Stimulated activated CD4-positive, alpha-beta T cell treated with anti-CD3 and anti-CD28 coated beads, Interleukin-4, amount 100 ng/mL, for 4 hours (primary cell): ENCODE measurements at regions not wholly inside any gene's neighbourhood (a gene's known extent, or its start where the extent isn't known, plus 50 kb on each side); places are given as distances from the start of the nearest gene placed in this dataset.

Experiments used
- DNase-seq, 2 experiments: peaks; one replicate each; pipeline ENCODE4 v3.0.0-alpha.2; 2020

DNA sequence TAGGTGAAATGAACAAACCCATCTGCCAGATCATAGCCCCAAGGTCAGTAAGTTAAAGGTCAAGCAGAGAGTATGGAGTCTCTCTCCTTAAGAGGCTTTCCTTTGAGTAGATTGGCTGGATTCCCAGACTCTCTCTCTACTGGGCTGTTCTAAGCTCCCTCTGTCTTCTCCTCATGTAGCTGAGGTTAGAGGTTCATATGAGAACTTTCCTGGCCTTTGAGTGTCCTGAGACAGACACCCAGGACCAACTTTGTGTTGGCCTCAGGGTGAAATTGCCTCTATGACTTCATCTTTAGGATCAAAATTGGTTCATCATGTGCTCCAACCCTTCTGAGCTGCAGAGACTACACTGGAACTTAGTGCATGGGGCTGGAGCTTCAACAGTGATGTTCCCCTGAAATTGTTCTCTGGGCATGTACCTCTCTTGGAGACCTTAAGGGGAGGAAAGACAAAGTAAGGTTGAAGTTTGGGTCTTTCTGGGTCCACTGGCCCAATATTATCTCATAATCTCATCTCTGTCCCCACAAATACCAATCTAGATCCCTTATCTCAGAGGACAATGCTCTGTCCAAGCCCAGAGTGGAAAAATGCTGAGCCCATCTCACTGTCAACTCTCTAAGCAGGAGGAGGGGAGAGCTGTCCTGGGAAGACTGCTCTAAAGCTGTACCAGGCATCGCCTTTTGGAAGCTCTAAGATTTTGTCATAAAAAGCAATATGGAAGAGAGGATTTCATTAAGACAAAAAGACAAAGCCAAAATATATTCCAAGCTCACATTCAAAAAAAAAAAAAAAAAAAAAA, 177.3 kb upstream of the ARL4C start:
- DNase-seq, result no peak

DNA sequence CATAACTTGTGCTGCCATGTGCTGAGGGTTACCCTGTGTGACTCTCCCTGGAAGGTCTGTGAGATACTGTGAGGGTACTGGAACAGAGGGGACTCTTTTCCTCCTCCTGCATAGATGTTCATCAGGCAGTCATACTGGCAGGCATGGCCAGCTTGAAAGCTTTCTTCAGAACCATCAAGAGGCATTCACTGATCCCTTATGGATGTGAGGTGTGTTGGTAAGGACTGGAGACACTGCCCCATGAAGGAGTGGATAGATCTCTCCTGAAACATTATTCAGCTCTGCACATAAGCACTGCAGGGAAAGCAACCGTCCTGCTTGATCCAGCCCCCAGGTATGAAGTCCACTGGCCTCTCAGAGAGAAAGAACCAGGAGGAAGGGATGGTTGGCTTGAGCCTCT, 176.6 kb upstream of the ARL4C start:
- DNase-seq, result no peak

DNA sequence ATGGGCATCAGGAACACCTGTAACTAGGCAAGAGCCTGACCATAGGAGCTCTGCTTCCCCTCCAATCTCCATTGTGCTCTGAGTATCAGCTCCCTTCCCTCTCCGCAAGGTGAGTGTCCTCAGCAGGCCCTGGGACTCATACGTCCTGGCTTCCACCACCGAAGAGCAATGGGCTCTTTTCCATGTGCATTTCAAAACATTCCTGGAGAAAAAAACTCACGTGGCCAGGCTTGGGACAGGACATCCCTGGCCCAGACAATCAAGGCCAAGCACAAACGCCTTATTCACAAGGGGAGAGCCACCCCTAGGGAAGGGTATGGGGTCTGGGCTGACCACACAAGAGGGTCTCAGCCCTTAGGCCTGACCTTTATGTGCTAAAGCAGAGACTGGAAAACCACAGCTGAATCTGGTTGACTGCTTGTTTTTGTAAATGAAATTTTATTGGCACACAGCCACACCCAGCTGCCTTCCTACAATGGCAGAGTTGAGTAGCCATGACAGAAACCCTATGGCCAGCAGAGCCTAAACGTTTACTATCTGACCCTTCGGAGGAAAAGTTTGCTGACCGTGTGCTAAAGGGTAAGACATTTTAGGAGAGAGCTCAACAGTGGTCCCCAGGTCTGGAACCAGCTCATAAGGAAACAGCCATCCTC, 175.7 kb upstream of the ARL4C start:
- DNase-seq, result no peak

DNA sequence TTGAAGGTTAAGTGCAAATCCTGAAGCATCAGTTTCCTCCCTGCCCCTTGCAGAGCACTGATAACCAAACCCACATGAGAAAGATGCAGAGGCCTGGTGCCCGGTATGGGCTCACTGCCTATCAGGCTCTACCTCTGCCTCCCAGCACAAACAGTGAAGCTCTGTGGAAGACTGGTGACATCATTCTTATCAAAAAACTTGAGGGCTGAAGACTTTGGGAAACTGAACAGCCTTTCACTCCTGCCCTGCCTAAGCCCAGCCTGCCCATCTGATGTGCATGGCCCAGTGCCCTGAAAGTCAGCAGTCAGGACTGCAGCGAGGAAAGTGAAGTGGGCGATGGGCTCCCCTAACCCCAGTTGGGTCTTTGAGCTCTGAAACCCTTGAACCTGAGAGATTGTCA, 174.8 kb upstream of the ARL4C start:
- DNase-seq, result no peak

DNA sequence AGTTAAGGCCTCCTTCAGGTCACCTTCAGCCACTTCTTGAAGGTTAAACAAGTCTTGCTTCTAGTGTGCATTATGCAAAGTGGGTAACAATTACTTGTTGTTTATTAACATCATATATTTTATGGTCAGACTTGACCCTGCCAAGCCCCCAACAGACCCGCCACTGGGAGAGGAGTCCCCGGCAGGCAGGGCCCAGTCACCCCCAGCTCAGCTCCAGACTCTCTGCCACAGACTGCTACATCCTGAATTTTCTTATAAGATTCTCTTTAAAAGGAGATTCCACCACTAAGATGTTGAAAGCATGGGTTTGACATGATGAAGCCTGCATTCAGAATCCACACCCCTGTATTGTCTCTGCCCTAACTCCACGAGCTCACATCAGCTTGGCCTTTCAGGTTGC, 174.3 kb upstream of the ARL4C start:
- no peak for DNase-seq

DNA sequence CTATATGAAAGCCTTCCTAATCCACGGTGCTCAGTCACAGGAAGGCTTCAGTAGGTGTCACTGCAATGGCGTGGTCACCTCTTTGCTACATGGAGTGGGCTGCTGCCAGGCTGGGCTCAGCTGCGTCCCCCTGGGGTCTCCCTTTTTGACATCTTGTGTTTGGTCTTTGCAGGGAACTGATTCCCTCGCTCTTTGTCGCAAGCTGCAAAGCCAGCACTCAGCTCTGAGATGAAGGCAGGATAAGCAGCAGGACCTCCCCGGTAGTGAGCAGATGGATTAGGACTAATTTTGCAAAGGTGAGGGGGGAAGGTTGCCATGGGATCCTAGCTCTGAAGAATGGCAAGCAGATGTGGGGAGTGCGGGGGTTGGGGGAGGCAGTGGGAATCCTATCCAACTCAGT, 173.9 kb upstream of the ARL4C start:
- no peak for DNase-seq

DNA sequence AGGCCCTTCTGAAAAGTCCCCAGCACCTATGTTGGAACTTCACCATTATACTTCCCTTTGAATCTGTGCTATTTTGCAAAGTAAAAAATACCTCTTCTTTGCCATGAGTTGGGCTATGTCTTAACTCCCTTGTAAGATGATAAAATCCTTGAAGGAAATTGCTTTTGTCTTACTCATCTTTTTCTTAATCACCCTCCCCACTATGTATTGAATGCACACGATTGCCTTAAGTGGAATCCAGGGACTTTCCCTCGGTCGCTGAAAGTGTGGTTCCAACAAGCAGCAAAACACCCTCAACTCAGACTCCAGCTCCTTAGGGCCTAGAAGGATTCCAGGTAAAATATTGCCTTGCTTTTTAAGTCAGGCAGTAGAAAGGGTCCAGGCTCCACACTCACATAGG, 173.2 kb upstream of the ARL4C start:
- no peak for DNase-seq

DNA sequence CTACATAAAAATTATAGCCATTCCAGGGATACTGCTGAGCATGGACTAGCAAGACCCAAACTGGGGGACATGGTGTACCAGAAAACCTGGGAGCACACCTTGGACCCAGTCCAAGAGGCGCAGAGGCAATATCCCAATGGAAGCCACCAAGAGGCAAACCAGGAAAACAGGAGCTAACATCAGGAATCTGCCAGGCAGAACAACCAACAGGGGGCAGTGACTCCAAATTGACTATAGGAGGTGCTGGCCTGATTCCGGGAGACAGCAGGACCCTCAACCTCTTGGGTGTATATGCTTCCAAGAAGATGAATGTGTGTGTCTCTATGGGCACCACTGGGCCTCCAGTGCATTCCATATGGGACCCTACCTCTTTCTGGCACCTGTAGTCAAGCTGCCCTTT, 172.7 kb upstream of the ARL4C start:
- DNase-seq, result no peak

DNA sequence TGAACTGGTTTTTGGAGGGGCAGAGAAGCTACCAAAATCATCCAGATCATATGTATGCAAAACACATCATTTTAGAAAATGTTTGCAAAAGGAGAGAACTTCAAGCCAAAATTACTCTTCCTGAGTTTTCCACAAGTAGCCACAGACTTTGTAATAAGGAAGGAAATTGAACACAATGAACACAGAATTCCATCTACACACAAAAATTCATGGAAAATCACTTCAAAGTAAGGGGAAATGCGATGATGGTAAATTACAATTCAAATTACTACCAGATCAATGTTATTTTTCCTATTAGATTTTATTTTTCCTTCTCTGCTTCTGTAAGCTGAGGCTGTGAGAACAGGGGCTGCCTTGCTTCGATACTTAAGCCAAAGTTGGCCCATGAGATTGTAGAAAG, 172.1 kb upstream of the ARL4C start:
- DNase-seq, result no peak

DNA sequence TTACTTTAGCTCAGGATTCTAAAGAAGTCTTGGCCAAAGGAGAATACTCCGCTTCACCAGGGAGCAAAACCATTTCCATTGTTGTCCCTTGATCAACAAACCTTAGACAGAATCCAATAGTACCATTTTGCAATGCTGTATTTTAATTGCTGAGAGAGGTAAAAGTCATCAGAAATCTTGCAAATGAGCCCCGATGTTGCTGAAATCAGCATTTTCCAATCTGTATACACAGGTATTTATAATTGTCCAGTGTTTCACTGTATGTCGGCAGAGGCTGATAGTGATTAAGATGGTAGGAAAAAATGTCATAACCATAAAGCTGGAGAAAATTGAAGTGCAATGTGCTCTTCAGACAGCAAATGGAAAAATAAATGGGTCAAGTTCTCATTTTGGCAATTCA, 170.0 kb upstream of the ARL4C start:
- DNase-seq, result no peak

DNA sequence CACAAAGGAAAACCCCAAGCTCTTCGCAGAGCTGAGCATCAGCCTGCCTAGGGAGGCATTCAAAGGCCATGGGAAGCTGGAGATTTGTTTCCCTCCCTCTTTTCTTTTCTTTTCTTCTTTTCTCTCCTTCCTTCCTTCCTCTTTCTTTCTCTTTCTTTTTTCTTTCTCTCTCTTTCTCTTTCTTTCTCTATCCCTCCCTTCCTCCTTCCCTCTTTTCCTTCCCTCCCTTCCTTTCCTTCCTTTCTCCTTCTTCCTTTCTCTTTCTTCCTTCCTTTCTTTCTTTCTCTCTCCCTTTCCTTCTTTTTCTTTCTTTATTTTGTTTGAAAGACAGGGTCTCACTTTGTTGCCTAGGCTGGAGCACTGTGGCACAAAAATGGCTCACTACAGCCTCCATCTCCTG, 168.4 kb upstream of the ARL4C start:
- no peak for DNase-seq

DNA sequence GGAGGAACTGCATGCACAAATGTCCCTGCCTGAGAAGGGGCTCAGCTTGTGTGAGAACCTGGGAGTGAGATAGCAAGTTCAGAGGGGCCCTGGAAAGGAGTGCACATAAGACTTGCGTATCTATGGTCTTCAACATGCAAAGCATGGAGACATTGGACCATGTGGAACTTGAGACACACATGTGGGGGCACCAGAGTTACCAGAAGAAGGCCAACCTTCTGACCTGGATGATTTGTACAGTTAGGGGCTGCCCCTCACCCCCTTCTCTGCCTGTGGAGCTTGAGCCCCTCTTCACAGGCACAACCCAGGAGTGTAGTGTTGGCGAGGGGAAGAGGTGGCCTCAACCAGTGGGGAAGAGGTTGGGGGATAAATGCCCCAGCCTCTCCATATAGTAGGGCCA, 165.0 kb upstream of the ARL4C start:
- no peak for DNase-seq

DNA sequence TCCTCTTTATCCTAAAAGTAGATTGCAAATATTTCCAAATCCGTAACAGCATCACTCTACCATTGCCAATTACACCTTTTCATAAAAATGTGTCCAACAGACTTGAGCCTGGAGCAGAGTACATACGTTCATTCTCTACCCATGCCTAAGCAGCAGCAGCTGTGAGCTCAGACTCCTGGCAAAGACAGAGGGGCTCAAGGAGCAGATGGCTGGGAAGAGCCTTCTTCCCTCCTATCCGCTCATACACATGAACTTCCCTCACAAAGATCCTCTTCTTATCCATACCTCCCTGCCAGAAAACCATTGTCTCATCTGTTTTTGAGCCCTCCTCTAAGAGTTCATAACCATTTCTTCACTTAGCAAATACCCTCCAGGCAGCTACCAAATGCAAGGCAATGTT, 164.3 kb upstream of the ARL4C start:
- DNase-seq, result no peak

DNA sequence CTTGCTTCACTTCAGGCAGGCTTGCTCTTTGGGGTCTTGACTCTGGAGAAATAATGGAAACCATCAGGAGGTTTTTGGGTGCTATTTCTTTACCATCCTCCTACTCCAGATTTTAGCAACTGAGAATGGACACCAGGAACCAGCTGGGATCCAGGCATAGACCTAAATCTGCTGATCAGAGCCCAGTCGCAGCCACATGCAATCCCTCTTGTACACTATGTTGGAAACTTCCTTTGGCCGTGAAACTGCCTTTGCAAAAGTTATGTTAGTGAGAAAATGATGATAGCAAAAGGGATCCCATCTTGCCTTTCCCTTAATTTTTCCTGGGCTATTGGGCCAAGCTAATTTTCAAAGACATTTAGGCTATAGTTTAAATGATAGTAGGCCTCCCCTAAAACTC, 158.8 kb upstream of the ARL4C start:
- DNase-seq, result no peak

DNA sequence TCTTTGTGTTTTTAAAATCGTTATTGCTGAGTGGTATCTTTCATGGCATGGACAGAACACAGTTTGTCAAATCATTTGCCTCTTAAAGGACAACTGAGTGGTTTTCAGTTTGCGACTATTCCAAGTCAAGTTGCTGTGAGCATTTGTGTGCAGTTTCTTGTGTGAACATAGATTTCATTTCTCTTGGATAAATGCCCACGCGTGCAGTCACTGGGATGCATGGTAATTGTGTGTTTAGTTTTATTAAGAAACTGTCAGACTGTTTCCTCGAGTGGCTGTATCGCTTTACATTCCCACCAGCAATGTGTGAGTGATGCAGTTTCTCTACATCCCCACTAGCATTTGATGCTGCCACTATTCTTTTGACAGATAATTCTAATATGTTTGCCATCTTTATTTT, 154.0 kb upstream of the ARL4C start:
- no peak for DNase-seq

DNA sequence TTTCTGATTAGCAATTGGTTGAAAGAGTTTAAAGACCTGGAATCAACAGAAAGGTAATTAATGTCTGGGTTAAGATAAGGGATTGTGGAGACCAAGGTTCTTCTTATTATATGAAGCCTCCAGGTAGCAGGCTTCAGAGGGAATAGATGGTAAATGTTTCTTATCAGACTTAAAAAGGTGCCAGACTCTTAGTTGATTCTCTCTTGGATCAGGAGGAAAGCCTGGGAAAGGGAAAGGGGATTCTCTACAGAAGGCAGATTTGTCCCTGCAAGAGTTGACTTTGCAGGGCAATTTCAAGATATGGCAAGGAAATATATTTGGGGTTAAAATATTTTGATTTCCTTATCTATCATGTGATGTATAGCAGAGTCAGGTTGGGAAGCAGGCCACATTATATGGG, 153.1 kb upstream of the ARL4C start:
- DNase-seq, result no peak

DNA sequence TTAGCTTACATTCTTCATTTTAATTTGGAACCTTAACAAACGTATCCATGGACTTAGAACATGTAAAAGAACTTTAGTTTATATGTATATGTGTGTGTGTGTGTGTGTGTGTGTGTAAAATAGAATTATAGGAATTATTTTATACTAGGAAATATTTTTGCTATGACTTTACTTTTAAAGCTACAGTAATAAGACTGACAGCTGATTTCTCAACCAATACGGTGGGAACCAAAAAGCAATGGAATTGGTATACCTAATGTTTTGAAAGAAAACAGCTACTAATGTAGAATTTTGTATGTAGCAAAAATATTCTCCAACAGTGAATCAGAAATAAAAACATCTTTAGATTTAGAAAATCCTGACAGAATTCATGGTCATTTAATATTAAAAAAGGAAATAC, 146.5 kb upstream of the ARL4C start:
- DNase-seq, result no peak

DNA sequence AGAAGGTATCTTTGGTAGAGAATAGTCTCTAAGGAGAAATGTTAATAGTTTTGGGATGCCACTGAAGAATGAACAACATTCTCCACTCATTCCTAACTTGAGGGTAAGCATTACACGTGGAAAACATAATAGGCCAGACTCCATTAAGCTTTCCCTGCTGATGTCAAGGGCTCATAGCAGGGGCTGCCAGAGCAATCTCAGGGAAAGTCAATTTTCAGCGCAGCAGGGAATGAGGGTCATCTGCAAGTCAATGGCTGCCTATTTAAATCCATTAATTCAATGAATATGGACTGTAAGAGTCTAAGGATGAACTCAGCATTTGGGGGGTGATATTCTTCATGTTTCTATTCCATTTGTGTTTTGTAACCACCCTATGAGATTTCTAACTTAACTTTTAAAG, 144.2 kb upstream of the ARL4C start:
- DNase-seq, result no peak

DNA sequence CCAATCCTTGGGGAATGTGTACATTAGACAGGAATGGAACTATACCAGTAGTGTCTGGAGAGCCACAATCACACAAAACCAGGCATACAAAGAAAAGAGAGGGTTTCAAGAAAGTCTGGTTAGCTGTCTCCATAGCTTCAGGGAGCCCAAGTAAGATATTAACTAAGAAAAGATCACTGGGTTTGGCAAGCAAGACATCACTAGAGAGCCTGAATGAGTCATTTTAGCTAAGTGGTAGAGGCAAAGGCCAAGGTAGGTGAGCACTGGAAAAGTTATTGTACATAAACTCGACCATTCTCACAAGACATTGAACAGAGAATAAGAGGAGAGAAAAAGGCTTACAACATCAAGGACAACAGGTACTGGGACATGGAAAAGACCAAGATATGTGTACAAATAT, 143.8 kb upstream of the ARL4C start:
- no peak for DNase-seq

DNA sequence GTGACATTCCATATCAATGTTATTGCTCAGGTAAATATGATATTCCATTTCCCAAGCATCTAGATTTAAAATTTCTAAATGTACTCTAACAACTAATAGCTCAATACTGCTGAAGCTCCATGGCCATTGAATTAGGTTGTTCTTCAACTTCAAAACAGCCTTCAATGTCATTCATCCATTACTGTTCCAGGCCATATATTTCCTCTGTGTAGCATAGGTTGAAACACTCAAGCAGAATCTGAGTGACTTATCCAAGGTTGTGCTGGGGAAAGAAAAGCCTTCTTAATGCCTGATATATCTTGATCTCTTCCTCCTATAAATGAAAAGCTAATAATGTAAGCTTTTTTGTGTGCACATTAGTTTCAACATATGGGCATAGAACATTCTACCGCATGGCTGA, 142.1 kb upstream of the ARL4C start:
- no peak for DNase-seq

DNA sequence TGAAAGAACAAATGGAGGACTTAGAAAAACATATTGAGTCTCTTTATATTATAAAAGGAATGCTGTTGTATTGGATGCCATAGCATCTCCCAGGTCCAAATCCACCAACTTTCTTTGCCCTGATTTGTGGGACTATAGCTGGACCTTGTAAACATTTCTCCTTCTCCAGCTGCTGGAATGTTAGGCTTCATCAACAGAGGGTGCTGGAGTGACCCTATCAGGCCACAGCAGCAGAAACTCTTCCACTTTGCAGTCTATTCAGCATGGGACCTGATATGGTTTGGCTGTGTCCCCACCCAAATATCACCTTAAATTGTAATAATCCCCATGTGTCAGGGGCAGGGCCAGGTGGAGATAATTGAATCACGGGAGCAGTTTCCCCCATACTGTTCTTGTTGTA, 138.4 kb upstream of the ARL4C start:
- no peak for DNase-seq

DNA sequence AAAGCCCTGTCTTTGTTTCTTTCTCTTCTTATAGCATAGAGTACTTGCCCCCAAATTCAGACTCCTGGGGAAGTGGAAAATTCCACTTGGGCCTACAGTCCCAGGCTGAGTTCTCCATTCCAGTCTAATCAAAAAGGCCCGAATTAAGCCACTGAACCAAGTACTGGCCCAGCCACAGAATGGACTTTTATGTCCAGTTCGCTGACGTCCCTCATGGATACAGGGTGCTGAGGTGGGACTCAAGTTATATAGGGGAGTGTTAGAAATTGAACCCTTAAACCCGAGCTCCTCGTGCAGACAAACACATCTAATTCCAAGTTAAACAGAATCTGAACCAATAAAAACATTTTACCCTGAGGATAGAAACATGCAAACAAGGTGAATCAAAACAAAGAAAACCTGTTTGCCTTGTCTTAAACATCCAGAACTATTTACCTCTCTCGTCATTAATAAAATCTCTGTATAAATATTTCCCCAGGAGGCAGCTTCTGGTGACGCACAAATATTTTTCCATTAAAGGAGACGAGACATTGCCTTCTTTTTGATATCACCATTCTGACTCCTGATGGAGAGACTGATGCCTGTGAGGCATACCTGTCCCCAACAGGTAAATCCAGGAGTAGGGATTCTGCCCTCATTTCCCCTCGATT, 136.8 kb upstream of the ARL4C start:
- DNase-seq, result no peak

DNA sequence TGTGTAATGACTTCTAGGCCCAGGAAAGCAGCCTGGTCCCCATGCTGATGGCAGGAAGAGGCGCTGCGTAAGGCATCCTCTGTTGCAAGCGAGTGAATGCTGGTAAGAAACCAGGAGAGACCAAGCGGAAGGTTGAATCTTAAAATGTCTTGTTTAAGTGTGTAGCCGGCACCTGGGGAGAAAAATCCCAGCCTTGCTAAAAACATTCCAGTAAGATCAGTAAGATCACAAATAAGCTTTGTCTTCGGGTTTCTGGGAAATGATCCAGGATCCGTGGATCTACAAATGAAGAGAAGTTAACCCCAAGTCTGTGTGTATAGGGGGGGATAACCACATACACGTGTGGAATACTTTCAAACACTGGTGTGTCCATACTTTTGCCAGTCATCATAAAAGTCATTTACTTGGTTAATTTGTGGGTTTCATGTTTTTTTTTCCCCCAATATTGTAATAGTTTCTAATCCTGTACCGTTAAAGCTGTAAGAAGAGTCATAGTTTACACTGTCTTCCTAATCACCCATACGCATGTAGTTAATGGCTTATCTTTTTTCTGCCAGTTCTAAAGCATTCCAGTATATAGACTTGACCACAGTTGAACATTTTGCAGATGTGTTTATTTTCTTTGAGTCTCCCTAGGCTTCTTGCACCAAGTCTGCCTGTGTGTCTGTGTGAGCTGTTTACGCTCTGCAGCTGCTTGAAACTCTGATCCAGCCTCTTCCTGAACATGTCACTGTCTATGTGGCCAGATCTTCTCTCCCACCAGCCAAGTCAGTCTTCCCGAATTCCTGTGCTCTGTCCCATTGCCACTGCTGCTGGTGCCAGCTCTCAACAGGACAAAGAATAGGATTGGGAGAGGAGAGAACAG, 135.9 kb upstream of the ARL4C start:
- DNase-seq, result no peak
